ENCODE measurements at regions not wholly inside any gene's neighbourhood (a gene's known extent, or its start where the extent isn't known, plus 50 kb on each side); places are given as distances from the start of the nearest gene placed in this dataset.

DNA sequence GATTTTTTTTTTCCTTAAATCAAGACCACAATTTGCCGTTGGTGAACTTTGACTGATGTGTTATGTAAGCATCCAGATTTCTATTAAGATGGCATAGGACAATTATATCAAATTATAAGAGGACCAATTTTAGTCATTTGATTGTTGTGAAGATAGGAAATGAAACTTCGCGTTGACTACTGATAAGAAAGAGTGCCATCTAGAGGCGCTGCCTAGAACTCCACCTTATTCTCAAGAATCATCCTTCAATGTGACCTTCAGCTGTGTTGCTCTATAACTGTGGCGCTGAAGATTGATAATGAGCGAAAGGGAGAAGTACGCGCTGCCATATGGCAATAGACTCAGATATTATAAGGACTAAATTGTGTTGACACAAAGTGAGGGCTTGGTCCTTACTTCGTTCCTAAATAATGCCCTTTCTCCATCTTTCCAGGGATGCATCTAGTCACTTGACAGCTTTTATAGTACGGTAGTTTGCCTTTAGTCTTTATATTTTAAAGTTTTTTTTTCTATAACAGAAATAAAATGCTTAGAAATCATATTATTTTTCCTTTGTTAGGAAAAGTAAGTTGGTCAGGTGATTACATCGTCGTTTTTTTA lies 350.8 kb upstream of the STXBP6 start:
- TF ChIP-seq POLR2AphosphoS5 (IDR thresholded peaks at IDR 0.05) (no peak), POLR2A (IDR thresholded peaks at IDR 0.05) (no peak), EP300 (IDR thresholded peaks at IDR 0.05) (no peak)
- TF ChIP-seq, protein P1, sequence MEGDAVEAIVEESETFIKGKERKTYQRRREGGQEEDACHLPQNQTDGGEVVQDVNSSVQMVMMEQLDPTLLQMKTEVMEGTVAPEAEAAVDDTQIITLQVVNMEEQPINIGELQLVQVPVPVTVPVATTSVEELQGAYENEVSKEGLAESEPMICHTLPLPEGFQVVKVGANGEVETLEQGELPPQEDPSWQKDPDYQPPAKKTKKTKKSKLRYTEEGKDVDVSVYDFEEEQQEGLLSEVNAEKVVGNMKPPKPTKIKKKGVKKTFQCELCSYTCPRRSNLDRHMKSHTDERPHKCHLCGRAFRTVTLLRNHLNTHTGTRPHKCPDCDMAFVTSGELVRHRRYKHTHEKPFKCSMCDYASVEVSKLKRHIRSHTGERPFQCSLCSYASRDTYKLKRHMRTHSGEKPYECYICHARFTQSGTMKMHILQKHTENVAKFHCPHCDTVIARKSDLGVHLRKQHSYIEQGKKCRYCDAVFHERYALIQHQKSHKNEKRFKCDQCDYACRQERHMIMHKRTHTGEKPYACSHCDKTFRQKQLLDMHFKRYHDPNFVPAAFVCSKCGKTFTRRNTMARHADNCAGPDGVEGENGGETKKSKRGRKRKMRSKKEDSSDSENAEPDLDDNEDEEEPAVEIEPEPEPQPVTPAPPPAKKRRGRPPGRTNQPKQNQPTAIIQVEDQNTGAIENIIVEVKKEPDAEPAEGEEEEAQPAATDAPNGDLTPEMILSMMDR (IDR thresholded peaks at IDR 0.05): peak in 1 of 2 donors; percentile 62

Measured in suprapubic skin (tissue), 4 donors.